Superior temporal gyrus (tissue), 1 donor: ENCODE measurements at regions not wholly inside any gene's neighbourhood (a gene's known extent, or its start where the extent isn't known, plus 50 kb on each side); places are given as distances from the start of the nearest gene placed in this dataset.

Experiments used
- DNase-seq: peaks from one replicate; pipeline ENCODE4 v3.0.0-alpha.2; 2016; ENCODE audit errors: extremely low spot score

DNA sequence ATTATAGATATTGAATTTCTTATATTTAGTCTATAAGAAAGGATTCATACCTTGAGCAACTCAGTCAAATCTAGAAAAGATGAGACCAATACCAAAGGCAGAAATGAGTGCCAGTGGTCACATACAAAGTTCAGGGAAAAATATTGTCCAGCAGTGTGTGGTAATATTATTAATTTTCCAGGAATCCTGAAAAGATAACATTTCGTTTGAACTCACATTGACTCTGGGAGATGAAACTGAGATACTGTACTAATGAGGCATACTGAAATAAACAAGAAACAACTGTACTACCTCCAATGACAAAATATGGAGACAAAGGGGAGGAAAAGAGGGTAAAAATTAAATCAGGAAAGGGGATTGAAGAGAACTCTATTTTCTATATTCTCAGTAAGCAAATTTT is 212.4 kb downstream of the TRAM1L1 start:
- DNase-seq = no peak

DNA sequence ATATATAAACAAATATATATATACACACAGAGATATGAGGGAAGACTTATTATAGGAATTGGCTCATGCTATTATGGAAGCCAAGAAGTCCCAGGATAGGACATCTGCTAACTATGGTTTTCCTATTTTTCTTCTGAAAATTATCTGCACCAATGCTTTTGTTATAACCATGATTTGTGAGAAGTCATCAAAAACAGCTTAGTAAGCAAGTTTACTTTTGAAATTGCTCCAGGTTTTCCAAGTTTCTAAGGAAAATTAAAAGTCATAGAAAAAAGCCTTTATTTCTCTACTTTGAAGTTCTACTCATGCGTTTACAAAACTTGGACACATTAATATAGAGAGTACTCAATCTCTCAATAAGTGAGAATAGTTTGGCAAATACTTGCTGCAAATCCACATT is 213.1 kb downstream of the TRAM1L1 start:
- DNase-seq = no peak

DNA sequence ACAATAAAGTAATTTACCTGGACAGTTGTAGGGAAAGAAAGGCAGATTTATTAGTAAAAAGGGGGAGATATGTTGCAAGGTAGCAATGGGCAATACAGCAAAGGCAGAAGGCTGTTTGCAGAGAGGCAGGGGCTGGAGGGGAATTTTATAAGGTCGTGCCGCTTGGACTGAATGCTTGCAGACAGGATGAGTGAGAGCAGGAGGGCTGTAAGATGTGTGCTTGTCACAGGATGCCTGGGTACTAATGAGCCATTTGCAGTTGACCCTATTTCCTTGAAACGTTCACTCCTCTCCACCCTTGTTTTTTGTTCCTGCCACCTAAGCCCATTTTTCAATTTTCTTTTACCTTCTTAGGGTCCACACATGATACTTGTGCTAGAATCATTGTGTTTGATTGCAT is 214.7 kb downstream of the TRAM1L1 start:
- no peak for DNase-seq

DNA sequence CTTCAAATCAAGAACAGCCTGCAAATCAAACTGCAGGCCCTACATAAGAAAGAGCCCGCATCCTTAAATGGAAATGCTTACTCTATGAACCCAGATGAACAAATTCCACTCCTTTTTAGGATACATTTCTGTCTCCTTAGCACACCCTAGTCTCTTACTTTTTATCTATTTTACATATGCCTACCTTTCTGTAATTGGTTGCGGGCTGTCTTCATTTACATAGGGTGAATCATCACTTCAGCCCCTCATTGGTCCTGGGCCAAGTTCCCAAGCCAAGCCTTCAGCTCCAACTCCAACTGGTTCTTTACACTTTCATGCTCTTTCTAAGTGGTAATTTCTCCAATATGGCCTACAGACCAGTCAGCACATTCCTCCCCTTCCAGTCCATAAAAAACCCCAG is 219.3 kb downstream of the TRAM1L1 start:
- no peak for DNase-seq

DNA sequence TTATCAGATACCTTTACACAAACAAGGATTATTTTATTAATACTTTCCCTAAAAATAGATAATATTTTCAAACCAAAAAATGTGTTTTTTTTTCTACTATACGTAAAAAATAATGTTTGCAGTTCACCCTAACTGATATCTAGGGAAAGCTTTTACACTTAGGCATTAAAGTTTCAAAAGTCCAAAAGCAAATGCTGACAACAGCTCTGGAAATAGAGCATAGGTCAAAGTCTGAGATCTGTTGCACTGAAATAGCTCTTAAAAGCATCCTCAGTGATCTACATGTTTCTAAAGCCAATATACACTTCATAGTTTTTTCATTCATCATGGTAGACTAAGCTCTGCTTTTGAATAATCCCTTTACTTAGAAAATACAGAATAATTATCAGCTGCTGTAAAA is 222.8 kb downstream of the TRAM1L1 start:
- no peak for DNase-seq

DNA sequence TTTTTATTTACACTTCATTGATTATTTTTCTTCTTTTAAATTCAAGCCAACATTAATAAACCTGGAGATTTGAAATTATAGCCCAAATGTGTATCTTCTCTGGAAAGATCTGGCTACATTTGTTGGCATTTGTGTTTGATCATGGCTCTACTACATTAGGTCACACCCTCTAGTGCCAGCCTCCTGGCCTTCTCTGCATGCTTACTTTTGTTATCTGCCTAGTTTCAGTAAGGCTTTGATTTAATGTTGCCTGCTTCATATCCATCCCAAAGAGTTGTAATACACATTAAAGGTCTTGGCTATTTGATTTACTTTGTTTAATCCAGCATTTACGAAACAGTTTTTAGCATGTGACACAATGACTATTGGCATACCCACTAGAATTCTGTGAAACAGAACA is 224.5 kb downstream of the TRAM1L1 start:
- no peak for DNase-seq

DNA sequence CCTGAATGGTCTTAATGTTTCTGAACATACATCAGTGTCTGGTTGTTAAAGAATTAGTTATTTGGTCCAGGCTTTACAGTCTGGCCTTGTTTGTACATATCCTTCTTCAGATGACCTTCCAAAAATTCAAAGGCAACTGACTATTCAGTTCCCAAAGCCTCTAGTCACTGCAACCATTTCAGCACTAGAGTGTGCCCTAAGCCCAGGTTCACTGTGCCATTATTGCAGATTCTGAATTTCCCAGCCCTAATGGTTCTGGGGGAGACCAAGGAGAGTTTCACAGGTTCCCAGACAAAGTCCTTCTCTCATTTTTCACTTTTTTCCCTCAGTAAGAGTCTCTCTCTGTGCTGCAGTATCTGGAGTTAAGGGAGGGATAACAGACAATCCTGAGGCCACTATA is 235.8 kb downstream of the TRAM1L1 start:
- DNase-seq = no peak

DNA sequence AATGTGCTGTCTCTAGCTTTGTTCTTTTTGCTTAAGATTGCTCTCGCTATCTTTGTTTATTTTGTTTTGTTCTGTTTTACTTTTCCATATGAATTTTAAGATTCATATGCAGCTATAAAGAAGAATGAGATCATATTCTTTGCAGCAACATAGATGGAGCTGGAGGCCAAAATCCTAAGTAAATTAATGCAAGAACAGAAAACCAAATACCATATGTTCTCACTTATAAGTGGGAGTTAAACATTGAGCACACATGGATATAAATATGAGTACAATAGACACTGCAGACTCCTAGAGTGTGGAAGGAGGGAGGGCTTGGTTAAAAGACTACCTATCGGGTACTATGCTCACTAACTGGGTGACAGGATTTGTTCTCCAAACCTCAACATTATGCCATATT is 237.8 kb downstream of the TRAM1L1 start:
- DNase-seq = peak; percentile 37

DNA sequence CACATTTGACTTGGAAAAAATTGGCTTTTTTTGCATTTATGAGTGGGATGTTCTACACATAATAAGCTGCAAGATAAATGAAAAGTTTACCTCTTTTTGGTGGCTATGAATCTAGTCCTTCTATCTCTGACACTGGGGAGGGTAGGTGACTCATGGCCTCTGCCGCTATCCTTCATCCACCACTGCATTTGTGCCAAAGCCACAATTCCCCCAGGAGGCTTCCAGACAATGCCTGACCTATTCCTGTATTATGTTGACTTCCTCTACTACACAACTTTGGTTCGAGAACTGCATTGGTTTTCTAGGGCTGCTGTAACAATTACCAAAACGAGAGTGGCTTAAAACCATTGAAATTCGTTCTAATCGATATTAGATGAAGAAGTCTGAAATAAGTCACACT is 245.6 kb downstream of the TRAM1L1 start:
- no peak for DNase-seq

DNA sequence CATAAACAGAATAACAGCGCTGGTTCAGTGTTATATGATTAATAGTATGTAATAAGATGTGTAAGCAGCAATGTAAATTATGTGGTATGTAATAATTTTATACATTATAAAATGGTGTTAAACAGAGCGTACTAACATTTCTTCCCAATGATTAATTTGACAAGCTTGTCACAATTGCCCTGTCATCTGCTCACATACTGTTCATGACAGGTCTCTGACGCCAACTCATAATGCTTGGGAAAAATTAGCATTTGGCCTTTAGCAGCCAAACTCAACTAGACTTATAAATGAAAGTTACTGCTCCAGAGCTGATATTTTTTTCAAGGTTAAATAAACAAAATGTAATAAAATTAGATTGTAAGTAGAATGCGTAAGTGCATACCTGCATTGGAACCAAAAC is 246.8 kb downstream of the TRAM1L1 start:
- no peak for DNase-seq

DNA sequence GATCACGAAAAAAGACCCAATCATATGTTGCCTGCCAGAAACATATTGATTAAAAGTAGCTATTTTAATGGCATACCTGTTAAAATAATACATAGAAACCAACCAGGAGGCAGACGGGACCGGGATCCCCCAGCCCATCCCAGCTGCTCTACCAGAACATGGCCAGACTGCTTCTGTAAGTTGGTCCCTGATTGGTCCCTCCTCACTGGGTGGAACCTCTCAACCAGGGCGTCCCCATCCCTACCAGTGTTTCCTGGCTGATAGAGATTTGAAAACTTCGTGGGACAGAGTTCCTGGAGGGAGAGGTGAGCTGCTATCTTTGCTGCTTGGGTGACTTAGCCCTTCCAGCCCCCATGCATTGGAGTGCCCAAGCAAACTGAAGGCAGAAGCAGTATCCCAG is 256.2 kb downstream of the TRAM1L1 start:
- no peak for DNase-seq

DNA sequence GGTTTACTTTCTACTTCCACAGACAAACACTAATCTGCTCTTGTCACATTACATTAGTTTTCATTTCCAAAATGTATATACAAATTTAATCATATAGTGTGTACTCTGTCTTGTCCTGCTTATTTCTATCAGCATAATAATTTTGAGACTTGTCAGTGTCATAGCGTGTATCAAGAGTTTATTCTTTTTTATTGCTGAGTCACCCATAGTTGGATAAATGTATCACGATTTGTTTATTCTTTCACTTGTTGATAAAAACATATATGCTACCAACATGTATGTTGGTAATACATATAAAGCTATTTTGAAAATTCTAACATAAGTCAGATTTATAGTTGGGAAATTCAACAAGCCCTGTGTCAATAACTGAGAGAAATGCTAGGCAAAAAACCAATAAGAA is 261.2 kb downstream of the TRAM1L1 start:
- DNase-seq = no peak

DNA sequence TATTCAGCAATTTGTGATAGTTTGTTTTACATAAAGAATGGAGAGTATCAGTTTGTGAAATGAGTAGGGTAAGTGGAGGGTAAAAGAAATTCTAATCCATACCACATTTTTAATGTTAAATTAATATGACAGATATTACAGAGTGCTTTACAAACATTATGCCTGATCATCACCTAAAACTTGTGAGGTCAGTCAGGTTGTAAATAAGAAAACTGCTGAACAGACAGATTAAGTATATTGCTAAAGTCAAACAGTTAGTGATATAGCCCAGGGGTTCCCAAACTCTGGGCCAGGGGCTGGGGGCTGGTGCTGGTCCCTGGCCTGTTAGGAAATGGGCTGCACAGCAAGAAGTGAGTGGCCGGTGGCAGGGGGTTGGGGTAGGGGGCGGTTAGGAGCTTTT is 273.6 kb downstream of the TRAM1L1 start:
- no peak for DNase-seq

DNA sequence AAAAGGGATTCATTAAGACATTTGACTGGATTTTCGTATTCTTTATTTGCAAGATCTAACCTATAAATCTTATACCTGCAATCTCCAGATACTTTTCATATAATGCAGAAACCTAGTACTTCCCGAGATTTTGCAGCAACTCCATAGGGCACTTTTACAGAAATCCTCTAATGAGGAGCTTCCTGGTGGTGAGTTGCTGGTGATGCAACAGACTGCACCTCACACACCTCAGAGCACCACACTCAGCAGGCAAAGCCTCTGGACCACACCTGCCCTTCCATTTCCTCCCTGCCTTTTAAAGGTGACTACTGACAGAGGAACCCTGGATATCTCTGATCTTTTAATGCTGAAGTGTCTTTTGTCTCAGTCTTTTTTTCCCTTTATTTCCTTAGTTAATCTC is 289.4 kb downstream of the TRAM1L1 start:
- DNase-seq = no peak

DNA sequence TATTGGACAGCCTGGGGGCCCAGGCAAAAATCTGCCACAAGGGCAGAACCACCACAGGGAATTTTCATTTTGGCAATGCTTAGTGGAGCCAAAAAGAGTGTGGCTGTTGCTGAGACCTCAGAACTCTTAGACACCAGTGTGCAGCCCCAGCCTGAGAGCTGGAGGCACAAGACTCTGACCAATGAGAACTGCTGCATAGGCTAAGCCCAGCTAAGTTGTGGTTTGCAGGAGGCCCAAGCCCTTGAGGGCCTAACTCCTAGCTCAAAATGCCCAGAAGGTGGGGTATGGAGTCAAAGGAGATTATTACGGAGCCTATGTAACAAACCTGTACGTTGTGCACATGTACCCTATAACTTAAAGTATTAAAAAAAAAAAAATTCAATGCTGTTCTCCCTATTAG is 296.7 kb downstream of the TRAM1L1 start:
- no peak for DNase-seq

DNA sequence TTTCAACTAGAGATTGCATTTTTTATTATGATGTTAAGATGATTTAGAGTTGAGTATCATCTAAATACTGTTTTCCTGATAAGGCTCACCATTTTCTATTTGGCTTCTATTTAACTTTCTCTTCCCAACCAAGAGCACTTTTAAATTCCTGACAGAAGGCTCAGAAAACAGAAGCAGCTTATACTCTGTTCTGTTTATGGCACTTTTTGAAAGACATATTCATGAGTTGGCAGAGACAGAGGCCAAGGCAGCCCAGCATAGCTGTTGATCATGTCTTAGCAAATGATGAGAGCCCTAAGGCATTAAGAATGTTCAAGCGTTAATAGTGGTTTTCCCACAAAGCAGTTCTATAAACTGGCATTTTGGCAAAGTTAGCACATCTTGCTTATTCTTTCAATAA is 330.3 kb downstream of the TRAM1L1 start:
- no peak for DNase-seq

DNA sequence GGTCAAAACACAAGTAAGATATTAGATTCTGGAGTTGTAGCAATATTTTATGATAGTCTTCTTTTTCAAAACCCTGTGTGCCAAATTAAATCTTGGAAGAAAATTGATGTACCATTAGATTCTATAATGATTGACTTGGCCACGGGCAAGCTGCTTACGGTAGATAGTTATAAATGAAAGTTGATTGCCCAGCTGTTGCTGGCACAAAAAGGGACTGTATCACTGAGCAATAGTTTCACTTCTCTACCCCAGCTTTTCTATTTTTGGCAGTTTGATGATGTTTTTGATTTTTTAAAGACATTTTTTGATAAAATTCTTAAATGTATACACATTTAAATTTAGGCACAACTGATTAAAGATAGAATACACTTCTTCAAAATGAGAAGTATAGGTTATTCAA is 333.3 kb downstream of the TRAM1L1 start:
- no peak for DNase-seq

DNA sequence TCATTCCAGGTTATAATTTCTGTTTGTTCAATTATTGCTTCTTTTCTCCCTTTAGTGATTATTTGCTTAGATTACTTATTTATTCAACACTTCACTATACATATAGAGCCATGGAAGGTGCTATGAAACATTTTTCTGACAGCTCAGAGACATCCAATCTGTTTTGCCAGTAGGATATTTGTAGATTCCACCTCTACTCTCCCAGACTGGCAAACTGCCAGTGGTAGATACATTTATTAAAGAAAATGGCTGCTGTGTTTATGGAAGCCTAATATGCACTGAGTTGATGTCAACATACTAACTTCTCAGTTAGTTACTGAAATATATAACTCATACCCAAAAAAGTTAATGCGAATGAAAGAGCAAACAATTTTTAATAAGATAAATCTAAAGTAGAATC is 348.6 kb downstream of the TRAM1L1 start:
- DNase-seq = no peak

DNA sequence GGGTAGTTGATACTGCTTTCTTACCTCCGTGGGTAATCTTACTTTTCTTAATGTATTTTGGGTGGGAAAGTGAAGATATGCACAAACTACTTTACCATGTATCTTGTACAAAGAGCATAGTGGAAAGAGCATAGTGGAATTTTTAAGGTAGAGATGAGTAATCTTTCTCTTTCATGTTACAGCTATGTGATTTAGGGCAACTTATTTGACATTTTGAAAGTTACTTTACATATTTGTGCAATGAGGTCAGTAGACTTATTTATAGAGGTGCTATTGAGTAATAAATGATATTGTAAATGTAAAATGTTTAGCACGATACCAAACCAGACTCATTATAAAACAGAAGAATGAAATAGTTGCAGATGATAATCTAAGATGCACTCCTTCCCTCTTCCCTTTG is 351.2 kb downstream of the TRAM1L1 start:
- DNase-seq = no peak

DNA sequence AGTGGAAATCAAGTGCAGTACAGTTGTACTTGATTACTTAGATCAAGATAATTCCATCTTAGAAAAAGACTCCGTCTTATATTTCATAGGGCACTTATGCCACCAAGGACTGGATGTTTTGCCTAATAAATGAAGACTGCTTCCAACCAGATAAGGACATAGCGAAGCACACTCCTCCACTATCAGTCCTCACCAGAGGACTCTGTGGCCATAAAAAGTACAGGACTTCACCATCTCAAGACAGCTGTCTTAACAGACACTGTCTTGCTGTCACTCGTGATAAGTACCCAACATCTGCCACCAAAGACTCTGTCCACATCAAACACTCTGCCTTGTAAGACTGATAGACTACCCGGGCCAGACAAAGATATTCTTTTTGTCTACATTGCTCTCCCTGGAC is 352.0 kb downstream of the TRAM1L1 start:
- no peak for DNase-seq

DNA sequence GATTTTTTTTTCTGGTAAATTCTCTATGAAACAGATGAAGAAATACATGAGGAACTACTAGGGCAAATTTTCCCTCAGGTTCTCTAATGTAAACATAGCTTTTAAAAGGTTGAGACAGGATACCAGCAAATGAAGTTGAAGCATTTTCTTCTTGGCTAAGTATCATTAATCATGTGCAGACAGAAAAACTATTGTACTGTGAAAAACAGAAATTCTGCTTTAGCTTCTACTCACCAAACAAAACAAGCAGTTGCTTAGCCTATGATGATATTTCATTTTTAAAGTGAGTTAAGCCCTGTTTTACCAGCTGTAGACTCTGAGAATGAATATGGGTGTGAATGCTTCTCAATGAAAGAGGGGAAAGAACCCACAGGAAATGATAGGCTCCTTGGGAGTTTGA is 358.9 kb downstream of the TRAM1L1 start:
- DNase-seq = no peak

DNA sequence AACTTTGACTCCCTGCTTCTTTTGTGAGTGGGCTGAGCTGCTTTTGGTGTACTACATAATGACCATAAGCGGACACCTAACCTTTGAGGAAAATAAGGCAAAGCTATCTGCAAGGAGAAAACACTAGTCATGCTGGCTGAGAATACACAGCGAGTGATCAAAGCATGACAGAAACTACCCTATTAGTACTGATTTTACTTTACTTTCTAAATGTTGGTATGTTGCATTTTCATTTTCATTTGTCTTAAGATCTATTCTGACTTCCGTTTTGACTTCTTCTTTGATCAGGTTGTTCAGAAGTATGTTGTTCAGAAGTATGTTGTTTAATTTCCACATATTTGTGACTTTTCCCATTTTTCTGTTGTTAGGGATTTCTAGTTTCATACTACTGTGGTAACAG is 361.1 kb downstream of the TRAM1L1 start:
- DNase-seq = no peak

DNA sequence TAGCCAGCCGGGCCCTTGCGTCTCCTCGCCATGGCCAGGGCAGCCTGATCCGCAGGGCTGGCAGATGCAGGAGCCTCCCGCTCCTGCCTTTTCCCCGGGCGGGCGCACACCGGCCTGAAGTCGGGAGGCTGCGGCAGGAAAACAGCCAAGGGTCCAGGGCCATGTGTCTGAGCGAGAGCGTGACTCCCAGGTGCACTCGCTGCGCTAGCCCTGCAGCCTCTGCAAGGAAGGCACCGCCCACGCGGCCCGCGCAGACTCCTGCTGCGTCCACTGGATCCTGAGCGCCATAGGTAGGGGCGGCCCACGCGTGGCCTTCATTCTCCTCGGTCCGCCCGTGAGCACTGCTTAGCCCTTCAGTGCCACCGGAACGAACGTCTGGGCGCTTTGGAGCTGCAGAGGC is 379.9 kb downstream of the TRAM1L1 start:
- no peak for DNase-seq

DNA sequence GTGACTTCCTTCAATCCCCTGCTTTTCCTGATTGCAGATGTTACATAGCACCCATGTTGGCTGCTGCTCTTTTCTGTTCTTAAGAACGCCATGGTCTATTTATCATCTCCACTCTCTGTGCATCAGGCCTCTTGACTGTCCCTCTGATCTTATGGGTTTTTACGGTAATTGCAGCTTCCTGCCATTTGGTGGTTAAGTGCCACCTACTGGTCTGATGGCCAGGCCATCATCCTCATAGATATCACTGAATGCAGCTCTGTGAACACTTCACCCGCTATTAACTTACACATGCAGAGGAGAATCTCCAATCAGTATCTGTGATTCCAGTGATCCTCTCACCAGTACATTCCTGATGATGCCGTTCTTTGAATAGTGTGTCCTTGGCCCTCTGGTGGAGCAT is 382.4 kb downstream of the TRAM1L1 start:
- no peak for DNase-seq

DNA sequence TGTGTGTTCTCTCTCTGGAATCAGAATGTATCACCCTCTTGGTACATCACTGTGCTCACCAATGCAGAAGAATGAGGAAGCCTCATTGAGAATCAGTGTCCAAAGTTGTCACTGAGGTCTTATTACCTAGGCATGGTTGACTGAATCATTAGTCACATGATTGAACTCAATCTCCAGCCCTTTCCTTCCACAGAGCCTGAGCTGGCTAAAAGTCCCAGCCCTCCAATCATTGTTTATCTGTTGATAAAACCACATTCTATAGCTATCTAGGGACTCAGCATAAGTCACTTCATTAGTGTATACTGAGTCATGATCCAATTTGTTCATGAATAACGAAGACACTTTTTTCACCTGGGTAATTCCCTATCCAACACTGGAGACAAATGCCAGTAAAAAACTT is 396.8 kb downstream of the TRAM1L1 start:
- no peak for DNase-seq
